ENCODE measurements at regions not wholly inside any gene's neighbourhood (a gene's known extent, or its start where the extent isn't known, plus 50 kb on each side); places are given as distances from the start of the nearest gene placed in this dataset.
A peak's percentile ranks its signal among the peaks of the same experiment; 100 is the strongest.

DNA sequence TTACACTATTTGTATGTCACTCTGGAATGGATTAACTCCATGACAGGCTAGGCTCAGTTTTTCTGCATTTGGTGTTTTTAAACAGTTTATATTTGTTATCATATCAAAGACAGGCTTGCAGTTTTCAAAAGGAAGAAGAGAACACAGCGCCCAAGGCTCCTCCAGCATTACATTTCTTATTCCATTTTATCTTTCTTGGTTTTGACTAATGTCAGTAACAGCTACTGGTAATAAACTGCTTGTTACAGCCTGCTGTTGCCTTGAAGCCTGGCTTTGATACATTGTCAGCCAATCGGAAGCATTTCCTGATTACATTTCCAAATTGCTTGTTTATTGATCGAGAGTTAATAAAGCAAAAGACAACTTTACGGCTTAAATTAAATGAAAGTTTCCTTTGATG lies 166.0 kb upstream of the MDFIC start:
- FAIRE-seq, result peak; percentile 68

DNA sequence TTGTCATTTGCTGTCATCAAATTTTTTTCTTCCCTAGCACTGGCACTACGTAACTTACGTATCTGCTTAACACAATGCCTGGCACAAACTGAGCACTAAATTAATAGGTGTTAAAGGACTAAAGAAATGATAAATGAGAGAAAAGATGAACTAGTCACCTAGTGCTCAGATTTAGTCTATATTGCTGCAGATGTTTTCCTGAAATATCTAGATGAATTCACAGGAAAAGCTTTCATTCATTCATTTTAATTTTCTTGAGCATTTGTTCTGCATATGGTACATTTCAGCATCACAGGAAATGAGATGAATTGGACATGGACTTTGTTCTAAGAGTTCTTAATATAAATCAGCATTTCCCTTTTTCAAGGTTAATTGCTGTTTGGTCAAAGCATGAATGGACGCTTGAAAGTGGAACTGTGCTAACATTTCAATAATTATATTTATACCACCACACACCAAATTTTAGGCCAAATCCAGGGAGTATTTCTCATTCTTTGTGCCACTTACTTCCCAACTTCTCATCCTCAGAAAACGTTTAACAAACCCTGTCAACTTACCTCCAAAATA lies 163.2 kb upstream of the MDFIC start:
- no peak for FAIRE-seq

DNA sequence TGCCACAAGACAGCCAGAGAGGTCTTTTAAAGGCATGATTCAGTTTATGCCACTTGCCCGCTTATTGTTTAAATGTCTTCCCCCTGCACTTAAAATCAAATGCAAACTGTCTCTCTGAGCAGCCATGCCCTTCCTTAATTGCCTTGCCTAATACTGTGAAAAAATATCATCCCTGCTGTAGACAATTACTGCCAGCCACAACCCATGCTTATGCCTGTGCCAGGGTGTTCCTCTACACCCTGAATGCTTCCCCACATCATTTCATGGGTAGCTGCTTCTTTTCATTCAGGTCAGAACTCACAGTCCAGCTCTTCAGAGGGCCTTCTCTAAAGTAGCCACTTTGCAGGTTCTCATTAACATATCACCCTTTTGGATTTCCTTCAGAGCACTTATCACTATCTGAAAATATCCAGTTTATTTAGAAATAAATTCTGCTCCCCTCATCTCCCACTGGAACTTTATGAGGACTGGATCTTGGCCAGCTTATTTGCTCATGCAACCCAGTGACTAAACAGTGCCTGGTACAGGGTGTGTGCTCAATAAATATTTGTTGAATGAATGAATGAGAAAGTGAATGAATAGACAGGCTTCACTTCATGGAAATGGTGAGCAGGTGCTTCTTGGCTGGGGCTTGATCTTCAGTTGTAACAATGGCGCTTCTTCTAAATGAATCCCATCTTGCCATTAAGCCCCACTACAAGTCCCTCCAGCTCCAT lies 162.4 kb upstream of the MDFIC start:
- FAIRE-seq, result no peak

DNA sequence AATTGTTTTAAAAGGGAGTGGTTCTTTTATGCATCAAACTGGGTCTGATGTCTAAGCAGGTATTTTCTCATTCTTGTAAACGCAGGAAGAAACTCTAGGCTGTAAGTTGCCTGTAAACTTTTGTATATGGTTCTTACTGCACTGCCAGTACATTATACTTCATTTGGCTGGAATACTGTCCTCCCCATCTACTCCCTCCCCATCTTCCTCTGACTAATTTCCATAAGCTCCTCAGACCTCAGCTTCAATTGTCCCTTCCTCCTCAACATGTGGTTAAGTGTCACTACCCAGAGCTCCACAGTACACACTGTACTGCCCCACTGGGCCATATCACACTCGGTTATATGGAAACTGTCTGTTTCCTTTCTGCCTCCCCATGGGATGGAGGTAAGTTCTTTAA lies 161.4 kb upstream of the MDFIC start:
- FAIRE-seq, result no peak

DNA sequence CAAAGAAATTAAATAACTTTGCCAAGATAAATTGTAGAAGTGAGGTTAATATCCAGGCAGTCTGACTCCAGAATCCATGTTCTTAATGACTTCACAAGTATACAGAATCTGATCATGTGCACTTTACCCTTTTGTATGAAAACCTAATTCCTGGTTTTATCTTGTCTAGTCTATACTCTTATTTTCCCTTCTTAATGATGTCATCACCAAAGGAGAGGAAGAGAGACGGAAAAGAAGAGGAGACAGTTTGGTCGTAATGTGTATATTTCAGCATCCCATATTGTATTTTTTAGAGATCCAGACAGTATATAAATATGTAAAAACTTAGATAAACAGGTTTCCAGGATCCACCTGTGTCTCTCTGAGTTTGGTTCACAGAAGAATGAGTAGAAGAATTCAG lies 159.9 kb upstream of the MDFIC start:
- FAIRE-seq, result no peak

DNA sequence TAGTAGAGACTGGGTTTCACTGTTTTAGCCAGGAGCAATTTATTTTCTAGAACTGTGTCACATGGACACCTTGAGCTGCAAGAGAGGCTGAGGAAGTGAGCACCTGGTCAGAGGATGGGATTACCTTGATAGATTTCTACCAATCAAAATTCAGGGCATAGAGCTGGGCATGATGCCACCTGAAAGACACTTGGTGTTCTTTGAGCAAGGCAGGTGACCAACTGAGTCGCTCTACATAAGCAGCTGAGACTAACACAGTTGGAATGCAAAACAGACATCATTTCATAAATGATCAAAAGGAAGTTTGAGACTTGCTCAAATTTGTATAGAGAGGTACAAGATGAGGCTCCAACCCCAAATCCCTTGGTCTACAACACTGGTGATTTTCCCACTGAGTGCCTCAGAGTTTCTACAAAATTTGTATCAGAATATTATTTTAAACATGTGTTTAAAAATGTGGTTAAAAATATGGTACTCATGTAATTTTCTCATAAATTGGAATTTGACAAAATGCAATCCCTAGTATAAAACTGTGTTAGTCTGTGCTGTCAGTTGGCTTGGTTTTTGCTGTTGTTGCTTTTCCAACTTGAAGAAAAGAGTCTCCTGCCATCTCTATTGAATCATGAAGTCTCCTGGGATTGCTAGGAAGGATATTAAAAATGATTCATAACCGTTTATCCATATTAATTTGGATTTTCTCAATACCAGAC lies 156.4 kb upstream of the MDFIC start:
- no peak for FAIRE-seq

DNA sequence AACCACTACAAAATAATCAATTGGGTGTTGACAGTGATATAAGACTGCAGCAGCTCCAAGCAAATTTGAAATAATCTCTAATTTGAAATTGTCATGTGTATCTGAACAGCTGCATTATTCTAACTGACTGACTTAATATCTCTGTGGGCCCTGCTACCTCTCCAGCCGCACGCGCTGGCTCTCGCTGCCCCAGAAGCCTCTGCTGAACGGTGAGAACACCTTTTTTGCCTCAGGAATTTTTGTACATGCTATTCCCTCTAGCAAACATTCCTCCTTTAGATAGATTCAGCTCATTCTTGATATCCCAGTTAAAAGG lies 155.9 kb upstream of the MDFIC start:
- FAIRE-seq, result no peak

DNA sequence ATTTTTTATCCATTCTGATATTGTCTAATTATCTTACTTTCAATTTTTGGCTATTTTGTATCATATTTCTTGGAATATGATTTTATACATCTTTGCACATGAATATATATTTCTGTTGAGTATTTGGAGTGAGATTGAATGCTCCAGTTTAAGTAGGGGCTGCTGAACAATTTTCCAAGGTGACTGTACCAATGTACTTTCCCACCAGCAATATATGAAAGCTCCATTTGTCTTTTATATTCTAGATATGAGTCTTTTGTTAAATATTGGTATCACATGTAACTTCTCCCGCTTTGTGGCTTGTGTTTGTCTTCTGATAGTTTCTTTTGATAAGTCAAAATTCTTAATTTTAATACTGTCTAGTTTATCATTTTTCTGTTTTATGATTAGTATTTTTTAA lies 144.6 kb upstream of the MDFIC start:
- FAIRE-seq, result no peak

DNA sequence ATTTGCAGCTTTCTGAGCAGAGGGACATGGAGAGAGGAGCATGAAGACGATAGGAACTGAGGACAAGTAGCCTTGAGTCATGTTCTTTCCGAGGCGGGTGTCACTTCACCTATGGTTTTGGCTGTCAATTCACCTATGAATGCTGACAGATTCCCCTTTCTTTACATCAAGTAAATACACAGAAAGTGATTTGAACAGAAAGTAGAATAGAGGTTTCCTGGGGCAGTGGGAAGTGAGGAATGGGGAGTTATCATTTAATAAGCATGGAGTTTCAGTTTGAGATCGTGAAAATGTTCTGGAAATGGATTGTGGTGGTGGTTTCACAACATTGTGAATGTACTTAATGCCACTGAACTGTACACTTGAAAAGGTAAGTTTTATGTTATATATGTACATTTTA lies 138.4 kb upstream of the MDFIC start:
- no peak for FAIRE-seq

DNA sequence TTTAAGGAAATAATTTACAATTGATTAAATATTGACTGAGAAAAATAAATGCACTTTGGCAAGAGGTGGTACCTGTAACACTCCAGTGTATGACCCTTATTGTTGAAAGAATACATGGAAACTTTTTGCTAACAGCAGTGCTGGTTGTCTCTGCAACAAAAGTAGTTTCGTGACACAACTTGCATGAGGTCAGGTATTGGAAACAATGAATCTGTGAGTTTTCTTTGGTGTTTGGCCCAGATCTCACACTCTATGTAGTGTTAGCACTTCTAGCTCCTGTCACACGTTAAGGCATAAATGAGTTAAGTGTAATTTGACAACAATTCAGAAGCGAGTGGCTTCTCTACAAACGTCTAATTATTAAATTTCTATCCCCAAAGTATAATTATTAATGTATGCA lies 137.7 kb upstream of the MDFIC start:
- FAIRE-seq, result no peak

DNA sequence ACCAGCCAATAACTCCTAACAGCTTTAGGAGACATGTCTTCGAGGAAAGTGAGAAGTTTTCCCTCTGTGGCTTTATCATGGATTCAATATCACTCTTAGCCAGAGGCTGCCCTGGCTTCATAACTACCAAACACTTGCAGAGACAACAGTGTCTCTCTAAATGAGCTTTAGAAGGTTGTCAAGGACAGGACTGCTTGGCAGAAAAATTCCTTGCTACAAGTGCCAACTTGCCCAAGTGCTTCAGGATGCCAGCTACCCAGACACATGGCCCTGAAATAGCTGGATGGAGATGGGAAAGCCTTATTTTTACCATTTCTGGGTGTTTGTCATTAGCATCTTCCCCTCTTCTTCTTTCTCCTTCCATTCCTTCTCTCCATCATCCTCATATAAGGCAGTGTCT lies 137.1 kb upstream of the MDFIC start:
- no peak for FAIRE-seq

DNA sequence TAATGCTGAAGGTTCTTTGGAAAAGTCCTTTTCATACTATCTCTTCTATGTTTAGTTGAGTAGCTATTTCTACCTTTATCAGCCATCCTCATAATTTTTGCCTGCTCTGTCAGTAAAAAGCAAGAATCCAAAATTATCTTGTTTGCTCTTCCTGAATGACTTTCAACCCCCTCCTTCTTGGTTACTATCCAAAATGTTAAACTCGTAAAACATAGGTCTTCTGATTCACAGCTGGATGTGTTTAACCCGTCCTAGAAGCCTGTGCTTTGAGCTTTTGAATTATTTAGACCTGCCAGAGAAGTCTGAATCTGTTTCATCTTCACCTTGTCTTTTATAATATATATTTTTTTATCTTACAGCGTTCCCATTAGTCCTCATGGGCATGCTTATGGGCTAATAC lies 136.4 kb upstream of the MDFIC start:
- no peak for FAIRE-seq

DNA sequence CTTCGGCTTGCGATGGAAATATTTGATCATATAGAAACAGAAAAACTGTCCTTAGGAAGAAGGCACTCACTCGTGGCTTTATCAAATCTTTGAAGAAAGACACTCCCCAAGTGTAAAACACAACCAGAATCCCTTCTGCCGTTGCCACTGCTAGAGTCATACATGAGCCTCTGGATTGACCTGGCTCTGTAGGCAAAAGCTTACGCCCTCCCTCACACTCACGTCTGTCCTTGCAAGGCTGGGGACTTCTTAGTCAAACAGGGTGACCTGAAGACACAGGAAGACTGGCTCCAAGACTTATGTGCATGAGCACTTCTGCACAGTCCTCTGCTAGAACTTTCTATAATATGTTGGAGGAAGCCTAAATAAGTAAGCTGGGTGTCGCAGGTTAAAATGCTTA lies 135.4 kb upstream of the MDFIC start:
- FAIRE-seq, result no peak

DNA sequence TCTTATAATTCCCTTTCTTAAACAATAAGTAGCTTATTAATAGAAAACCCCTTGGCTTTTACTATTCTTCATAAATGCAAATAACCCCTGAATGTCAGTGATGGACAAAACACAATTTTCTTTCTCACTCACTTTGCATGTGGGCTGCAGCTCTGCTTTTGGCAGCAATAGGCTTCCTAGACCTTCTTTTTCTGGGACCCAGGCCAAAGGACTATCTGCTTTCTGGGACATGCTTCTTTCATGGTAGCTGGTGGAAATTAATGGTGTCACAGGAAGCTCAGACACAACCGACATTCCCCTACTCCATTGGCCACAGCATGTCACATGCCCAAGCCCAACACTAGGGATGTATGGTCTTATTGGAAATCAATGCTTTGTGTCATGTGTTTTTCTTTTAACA lies 134.3 kb upstream of the MDFIC start:
- no peak for FAIRE-seq

DNA sequence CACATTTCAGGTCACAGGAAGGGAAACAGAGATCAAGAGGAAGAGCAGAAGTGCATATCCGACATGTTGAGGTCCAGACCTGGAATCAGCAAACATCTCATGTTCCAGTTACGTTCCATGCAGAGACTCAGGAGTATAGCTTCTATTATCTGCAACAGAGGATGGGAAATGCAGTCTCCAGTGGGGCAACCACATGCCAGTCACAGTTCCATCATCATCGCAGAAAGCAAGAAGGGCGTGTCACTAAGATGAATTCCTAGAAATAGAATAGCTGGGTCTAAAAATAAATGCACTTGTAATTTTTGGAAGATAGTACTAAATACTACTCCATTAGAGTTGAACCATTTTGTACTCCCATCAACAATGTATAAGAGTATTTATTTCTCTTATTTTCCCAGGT lies 133.2 kb upstream of the MDFIC start:
- no peak for FAIRE-seq

DNA sequence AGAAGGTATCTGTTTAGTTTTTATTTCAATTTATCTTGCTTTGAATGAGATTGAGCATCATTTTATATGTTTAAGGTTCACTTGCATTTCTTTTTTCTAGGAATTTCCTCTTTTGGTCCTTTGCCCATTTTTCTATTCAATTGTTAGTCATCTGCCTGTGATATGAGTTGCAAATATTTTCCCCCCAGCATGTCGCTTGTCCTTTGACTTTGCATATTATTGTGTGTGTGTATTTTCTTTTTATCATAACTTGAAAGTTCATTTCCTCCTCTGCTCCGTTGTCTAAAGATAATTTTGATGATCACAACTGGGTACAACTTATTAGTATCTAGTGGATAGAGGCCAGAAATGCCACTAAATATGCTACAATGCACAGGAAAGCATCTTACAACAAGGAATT lies 132.7 kb upstream of the MDFIC start:
- no peak for FAIRE-seq

DNA sequence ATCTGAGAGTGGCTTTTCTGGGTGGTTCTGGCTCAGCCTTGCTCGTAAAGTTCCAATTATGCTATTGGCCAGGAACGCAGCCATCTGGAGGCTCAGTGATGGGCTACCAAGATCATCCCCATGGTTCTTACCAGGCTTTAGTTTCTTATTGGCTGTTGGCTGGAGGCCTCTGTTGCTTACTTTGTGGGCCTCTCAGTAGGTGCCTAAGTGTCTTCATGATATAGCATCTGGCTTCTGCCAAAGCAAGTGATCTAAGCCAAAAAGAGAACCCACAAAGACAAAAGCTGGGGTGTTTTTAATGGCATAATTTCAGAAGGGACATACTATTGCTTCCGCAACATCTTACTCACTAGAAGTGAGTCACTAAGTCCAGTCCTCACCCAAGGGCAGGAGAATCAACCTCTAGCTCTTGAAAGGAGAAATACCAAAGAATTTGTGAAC lies 132.0 kb upstream of the MDFIC start:
- FAIRE-seq, result no peak

DNA sequence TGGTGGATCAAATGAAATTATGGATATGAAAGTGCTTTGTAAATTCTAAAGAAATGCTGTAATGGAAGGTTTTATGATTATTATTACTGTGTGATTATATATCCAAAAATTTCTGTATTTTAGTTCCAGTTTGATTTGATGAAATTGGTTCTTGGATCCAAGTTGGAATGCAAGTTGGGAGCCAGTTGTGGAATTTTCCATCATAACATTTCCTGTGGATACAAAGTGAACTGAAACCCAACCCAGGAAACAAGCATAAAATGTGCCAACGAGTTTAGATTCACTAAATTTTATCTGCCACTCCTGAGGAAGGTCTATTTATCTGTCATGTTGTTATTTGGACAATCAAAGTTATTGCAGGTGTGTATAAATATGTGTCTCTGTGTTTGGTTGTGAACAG lies 131.4 kb upstream of the MDFIC start:
- FAIRE-seq, result no peak

DNA sequence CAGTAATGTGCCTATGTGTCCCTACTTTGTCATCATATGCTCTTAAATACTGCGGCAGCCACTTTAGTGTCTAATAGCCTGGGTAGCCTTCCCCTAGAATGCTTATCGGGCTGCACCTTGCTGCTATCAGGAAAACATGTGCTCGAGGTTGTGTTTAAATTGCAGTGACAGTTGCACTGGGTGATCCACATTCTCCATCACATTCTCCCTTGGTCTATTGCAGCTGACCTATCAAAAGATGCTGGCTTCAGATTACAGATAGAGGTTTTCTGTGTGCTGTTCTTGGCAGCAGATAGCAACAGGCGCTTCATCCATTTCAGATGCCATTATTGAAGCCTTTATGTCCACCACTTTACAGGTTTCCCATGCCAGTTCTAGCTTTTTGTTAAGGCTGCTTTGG lies 130.1 kb upstream of the MDFIC start:
- no peak for FAIRE-seq

DNA sequence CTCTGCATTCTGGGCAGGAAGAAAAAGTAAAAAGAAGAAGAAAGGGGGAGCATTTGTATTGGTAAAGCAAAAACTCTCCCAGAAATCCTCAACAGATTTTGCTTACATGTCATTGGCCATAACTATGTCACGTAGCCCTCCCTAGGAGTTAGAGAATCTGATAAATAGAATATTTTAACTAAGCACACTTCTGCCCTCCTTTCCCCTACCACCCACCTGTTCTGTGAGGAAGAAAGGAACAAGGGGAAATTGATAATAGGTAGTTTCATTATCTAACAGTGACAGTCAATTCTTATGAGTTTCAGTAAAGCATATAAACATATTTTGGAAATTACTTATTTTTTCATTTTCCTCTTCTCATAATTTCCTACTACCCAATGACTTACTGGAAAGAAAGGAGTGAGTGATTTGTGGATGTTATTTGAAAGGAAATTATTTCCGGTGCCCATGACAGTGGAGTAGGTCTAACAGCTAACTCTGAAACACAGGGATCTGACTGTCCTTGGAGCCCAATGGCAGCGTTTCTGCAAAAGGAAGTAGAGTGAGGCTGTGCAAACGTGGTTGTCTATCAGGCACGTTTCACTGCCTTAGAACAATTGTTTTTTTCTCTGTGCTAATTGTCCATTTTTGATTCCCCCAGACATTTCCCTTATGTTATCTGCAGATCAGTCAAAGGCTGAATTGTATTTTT lies 128.6 kb upstream of the MDFIC start:
- FAIRE-seq, result no peak

DNA sequence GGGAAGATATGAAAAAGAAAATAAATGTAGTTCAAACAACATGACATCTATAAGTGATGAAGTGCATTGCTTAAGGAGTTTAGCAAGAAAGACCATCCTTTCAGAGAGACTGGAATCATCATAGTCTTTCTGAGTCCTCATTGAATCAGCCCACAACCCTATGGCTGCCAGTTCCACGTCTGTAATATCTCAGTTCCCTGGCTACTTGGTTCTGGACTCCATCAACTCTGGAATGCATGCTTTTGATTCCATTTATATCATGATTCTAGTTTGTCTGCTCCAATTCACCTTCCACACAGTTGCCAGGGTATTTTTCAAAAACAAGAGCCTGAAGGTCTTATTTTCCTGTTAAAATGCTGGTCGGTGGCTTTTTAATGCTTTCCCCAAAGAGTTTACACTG lies 126.4 kb upstream of the MDFIC start:
- no peak for FAIRE-seq

DNA sequence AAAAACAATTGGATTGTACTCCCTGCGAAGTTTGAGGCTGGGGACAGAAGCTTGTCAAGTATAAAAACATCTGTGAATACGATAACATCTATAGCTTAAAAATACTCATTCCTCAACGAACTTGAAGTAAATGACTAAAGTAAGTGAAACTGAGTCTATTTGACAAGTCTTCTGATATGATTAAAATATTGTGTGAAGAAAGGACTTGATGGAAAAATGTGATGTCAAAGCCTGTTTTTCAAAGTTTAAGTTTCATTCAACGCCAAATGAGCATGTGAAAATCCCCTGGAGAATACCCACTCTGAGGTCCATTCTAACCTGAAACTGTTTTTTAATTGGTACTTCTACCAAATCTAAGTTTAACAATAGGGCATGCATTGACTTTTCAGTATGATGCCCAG lies 122.3 kb upstream of the MDFIC start:
- FAIRE-seq, result no peak

DNA sequence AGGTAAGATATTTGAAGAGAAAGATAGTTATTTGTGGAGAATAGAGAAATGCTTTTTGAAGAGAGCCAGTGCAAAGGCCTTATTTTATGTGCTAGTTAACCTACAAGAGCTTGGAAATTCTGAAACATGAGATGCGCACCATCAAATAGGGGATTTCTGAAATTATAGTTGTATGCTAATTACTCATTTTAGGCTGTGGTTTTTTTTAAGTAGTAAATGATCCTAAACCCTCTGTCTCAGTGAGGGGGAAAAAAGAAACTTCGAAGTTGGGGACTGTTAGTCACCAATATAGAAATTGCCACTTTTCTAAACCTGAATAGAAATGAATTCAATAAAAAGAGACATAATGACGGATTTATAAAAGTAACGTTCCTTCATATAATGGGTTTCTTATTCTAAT lies 119.3 kb upstream of the MDFIC start:
- FAIRE-seq, result no peak

DNA sequence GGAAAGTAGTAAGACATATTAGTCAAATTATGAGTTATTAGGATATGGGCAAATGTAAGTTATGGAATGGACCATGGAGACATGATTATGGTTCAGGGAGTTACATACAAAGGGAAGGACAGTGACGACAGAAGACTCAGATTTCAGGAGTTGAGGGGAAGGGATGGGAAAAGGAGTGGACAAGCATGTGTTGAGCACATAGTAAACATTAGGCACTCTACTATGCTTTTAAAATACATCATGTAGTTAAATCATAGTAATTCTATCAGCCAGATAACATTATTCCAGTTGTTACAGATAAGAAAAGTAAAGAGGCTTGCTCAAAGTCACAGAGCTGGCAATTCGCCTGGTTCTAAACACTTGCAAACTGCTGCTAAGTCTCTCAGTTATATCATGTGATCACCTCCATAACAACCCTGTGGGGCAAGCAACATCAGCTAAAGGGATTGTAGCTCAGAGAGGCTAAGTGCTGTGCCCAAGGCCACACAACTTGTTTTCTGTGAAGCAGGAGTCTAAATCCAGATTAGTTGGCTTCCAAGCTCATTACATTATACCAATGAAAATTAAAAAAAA lies 115.2 kb upstream of the MDFIC start:
- FAIRE-seq, result no peak
